ENCODE measurements at regions not wholly inside any gene's neighbourhood (a gene's known extent, or its start where the extent isn't known, plus 50 kb on each side); places are given as distances from the start of the nearest gene placed in this dataset.
"Not testable (repeated sequence)": the region's sequence is repeated elsewhere in the genome, so short reads cannot be mapped to it uniquely, and the experiment has no call there.

DNA sequence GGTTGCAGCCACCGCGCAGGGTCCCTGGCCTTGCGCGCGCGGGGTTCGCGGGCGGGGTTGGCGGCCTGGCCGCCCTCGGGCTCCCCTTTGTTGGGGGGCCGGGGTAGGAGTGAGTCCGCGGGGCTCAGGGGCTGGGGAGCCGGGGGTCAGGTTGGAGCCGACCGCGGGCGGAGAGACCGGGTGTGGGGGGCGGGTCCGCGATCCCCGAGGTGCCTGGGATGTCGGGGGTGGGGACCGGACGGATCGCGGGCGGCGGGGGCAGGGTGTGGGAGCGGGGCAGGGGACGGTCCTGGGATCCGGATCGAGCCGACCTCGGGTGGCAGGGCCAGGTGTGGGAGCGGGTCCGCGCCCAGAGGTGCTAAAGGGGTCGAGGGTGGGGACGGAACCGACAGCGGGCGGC lies 4410.0 kb upstream of the TPTE start:
- TF ChIP-seq, protein P1, sequence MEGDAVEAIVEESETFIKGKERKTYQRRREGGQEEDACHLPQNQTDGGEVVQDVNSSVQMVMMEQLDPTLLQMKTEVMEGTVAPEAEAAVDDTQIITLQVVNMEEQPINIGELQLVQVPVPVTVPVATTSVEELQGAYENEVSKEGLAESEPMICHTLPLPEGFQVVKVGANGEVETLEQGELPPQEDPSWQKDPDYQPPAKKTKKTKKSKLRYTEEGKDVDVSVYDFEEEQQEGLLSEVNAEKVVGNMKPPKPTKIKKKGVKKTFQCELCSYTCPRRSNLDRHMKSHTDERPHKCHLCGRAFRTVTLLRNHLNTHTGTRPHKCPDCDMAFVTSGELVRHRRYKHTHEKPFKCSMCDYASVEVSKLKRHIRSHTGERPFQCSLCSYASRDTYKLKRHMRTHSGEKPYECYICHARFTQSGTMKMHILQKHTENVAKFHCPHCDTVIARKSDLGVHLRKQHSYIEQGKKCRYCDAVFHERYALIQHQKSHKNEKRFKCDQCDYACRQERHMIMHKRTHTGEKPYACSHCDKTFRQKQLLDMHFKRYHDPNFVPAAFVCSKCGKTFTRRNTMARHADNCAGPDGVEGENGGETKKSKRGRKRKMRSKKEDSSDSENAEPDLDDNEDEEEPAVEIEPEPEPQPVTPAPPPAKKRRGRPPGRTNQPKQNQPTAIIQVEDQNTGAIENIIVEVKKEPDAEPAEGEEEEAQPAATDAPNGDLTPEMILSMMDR (IDR thresholded peaks at IDR 0.05), result not testable (repeated sequence)
- not testable (repeated sequence) for TF ChIP-seq POLR2A (IDR thresholded peaks at IDR 0.05)

Measured in lower leg skin (tissue), 3 donors.